GM19351 (cell line): ENCODE measurements at regions not wholly inside any gene's neighbourhood (a gene's known extent, or its start where the extent isn't known, plus 50 kb on each side); places are given as distances from the start of the nearest gene placed in this dataset.
A peak's percentile ranks its signal among the peaks of the same experiment; 100 is the strongest.

ENCODE experiments used
- ATAC-seq: cut with Tn5 transposase; IDR thresholded peaks from one replicate; pipeline ENCODE4 v1.9.1; 2021; ENCODE audit warnings: mild to moderate bottlenecking, moderate library complexity; ENCODE audit not compliant: unreplicated experiment

GRCh38 chr6:21844120-21844917 is 250.8 kb downstream of the SOX4 start:
- ATAC-seq = no peak

- ATAC-seq = no peak
These were observed 251.5 kb downstream of the SOX4 start for GRCh38 chr6:21845018-21845417.

- ATAC-seq = no peak
These were observed 252.0 kb downstream of the SOX4 start for GRCh38 chr6:21845439-21846140.

- peak; percentile 57 for ATAC-seq
These were observed 253.2 kb downstream of the SOX4 start for GRCh38 chr6:21846541-21847451.

GRCh38 chr6:21847711-21848480 is 254.3 kb downstream of the SOX4 start:
- ATAC-seq = no peak

- ATAC-seq = no peak
These were observed 257.1 kb downstream of the SOX4 start for GRCh38 chr6:21850691-21851090.

GRCh38 chr6:21855811-21856455 is 262.4 kb downstream of the SOX4 start:
- no peak for ATAC-seq

GRCh38 chr6:21856456-21856825 is 262.9 kb downstream of the SOX4 start:
- no peak for ATAC-seq

- ATAC-seq = no peak
These were observed 263.3 kb downstream of the SOX4 start for GRCh38 chr6:21856844-21857243.

GRCh38 chr6:21858076-21858475 is 264.5 kb downstream of the SOX4 start:
- no peak for ATAC-seq

- ATAC-seq = no peak
These were observed 265.7 kb downstream of the SOX4 start for GRCh38 chr6:21859193-21859735.

- ATAC-seq = no peak
These were observed 268.4 kb downstream of the SOX4 start for GRCh38 chr6:21861942-21862341.

- ATAC-seq = no peak
These were observed 270.7 kb downstream of the SOX4 start for GRCh38 chr6:21864206-21864605.

- ATAC-seq = no peak
These were observed 274.7 kb downstream of the SOX4 start for GRCh38 chr6:21868226-21868625.

GRCh38 chr6:21869085-21869771 is 275.7 kb downstream of the SOX4 start:
- ATAC-seq = no peak

GRCh38 chr6:21870076-21870730 is 276.7 kb downstream of the SOX4 start:
- ATAC-seq = no peak

GRCh38 chr6:21871831-21872230 is 278.3 kb downstream of the SOX4 start:
- ATAC-seq = no peak

- no peak for ATAC-seq
These were observed 279.2 kb downstream of the SOX4 start for GRCh38 chr6:21872749-21873148.

GRCh38 chr6:21873562-21873961 is 280.0 kb downstream of the SOX4 start:
- ATAC-seq = no peak
